GM23338 (cell line): ENCODE measurements at regions not wholly inside any gene's neighbourhood (a gene's known extent, or its start where the extent isn't known, plus 50 kb on each side); places are given as distances from the start of the nearest gene placed in this dataset.

Source experiments
- ATAC-seq: fragments of 200-7000 bp; cut with Tn5 transposase; 3 replicates; pipeline ENCODE4 v1.9.1; 2020
- DNase-seq: peaks from one replicate; pipeline ENCODE4 v3.0.0-alpha.2; 2015; ENCODE audit warnings: low spot score
- H2AFZ ChIP-seq: fragments of 200-600 bp; sonication (generic); 2 replicates; pipeline ENCODE4 v1.8.0; 2016; ENCODE audit warnings: antibody characterized with exemption, mild to moderate bottlenecking, moderate library complexity
- H3F3A ChIP-seq: fragments of 200-600 bp; sonication (generic); replicated peaks from 2 replicates; pipeline ENCODE4 v1.8.0; 2017; ENCODE audit warnings: antibody characterized with exemption, mixed run types, low read depth
- H3K27ac ChIP-seq: fragments of 200-600 bp; sonication (generic); 2 replicates; pipeline ENCODE4 v1.6.1; 2016; ENCODE audit warnings: low read depth
- H3K27me3 ChIP-seq: fragments of 200-600 bp; sonication (generic); 2 replicates; pipeline ENCODE4 v1.8.0; 2016; ENCODE audit warnings: mild to moderate bottlenecking, mixed run types, moderate library complexity; ENCODE audit not compliant: insufficient read depth
- H3K36me3 ChIP-seq: fragments of 200-600 bp; sonication (generic); 2 replicates; pipeline ENCODE4 v1.8.0; 2016; ENCODE audit warnings: mild to moderate bottlenecking; ENCODE audit not compliant: insufficient read depth
- H3K4me1 ChIP-seq: fragments of 200-600 bp; sonication (generic); 2 replicates; pipeline ENCODE4 v1.8.0; 2016; ENCODE audit warnings: mild to moderate bottlenecking, moderate library complexity; ENCODE audit not compliant: insufficient read depth
- H3K4me2 ChIP-seq: fragments of 200-600 bp; sonication (generic); 2 replicates; pipeline ENCODE4 v1.7.1; 2017; ENCODE audit warnings: mixed run types
- H3K4me3 ChIP-seq: fragments of 200-600 bp; sonication (generic); 2 replicates; pipeline ENCODE4 v1.6.1; 2016; ENCODE audit warnings: mixed run types
- H3K79me2 ChIP-seq: fragments of 200-600 bp; sonication (generic); replicated peaks from 2 replicates; pipeline ENCODE4 v1.8.0; 2017; ENCODE audit warnings: mild to moderate bottlenecking; ENCODE audit not compliant: insufficient read depth
- H3K9me2 ChIP-seq: fragments of 200-600 bp; sonication (generic); 2 replicates; pipeline ENCODE4 v1.8.0; 2017; ENCODE audit not compliant: insufficient read depth
- H4K20me1 ChIP-seq: fragments of 200-600 bp; sonication (generic); replicated peaks from 2 replicates; pipeline ENCODE4 v1.8.0; 2017; ENCODE audit warnings: mild to moderate bottlenecking; ENCODE audit not compliant: insufficient read depth
- H3K27ac Mint-ChIP-seq: 2 replicates; pipeline ENCODE4 v1.8.0; 2020; ENCODE audit warnings: inconsistent platforms, mild to moderate bottlenecking, moderate library complexity, mixed read lengths
- H3K27me3 Mint-ChIP-seq: 3 replicates; pipeline ENCODE4 v1.8.0; 2022; ENCODE audit warnings: low read depth, mild to moderate bottlenecking, moderate library complexity, mixed read lengths, inconsistent platforms; ENCODE audit not compliant: insufficient read depth, poor library complexity
- H3K36me3 Mint-ChIP-seq: 3 replicates; pipeline ENCODE4 v1.8.0; 2021; ENCODE audit warnings: low read depth, mild to moderate bottlenecking, inconsistent platforms, moderate library complexity, mixed read lengths
- H3K4me1 Mint-ChIP-seq: 3 replicates; pipeline ENCODE4 v1.8.0; 2020; ENCODE audit warnings: mild to moderate bottlenecking, inconsistent platforms, mixed read lengths
- H3K4me3 Mint-ChIP-seq: 3 replicates; pipeline ENCODE4 v1.8.0; 2021; ENCODE audit warnings: moderate library complexity, mild to moderate bottlenecking, inconsistent platforms, mixed read lengths
- H3K9me3 Mint-ChIP-seq: 3 replicates; pipeline ENCODE4 v1.8.0; 2020; ENCODE audit warnings: moderate library complexity, mild to moderate bottlenecking, inconsistent platforms, mixed read lengths
- CREB1 ChIP-seq: fragments of 250-450 bp; sonication (Bioruptor Pico); IDR thresholded peaks from 2 replicates; pipeline ENCODE4 v1.5.0; 2020; ENCODE audit warnings: low read depth, mild to moderate bottlenecking, moderate library complexity
- CTCF ChIP-seq, 2 experiments: fragments of 200-600 bp in 1 of 2; sonication (generic) in 1 of 2; conservative IDR thresholded peaks; 2 replicates each; pipeline versions ENCODE4 v1.5.1 to v1.6.1; 2016 to 2017; ENCODE audit warnings: antibody characterized with exemption in 2 of 2, low read depth in 2 of 2, mild to moderate bottlenecking in 2 of 2, moderate library complexity in 1 of 2
- ETS1 ChIP-seq: IDR thresholded peaks from 2 replicates; pipeline ENCODE4 v1.6.1; 2016; ENCODE audit warnings: antibody characterized with exemption
- EZH2 ChIP-seq: fragments of 200-600 bp; sonication (generic); IDR thresholded peaks from one replicate; pipeline ENCODE4 v1.8.0; 2017; ENCODE audit warnings: antibody characterized with exemption, mild to moderate bottlenecking, low read depth; ENCODE audit not compliant: unreplicated experiment
- EZH2phosphoT487 ChIP-seq: fragments of 200-600 bp; sonication (generic); IDR thresholded peaks from one replicate; pipeline ENCODE4 v1.8.1; 2018; ENCODE audit warnings: antibody characterized with exemption; ENCODE audit not compliant: unreplicated experiment
- JUNB ChIP-seq: IDR thresholded peaks from one replicate; pipeline ENCODE4 v1.6.1; 2016; ENCODE audit warnings: antibody characterized with exemption; ENCODE audit not compliant: unreplicated experiment
- NANOG ChIP-seq: IDR thresholded peaks from 2 replicates; pipeline ENCODE4 v1.6.1; 2016; ENCODE audit warnings: antibody characterized with exemption, borderline replicate concordance
- POLR2AphosphoS5 ChIP-seq: IDR thresholded peaks from 2 replicates; pipeline ENCODE4 v1.6.1; 2016; ENCODE audit warnings: antibody characterized with exemption, low read depth
- REST ChIP-seq: IDR thresholded peaks from one replicate; pipeline ENCODE4 v1.6.1; 2018; ENCODE audit warnings: antibody characterized with exemption; ENCODE audit not compliant: unreplicated experiment
- STAT1 ChIP-seq: IDR thresholded peaks from one replicate; pipeline ENCODE4 v1.6.1; 2016; ENCODE audit warnings: antibody characterized with exemption; ENCODE audit not compliant: unreplicated experiment
- ZNF114 ChIP-seq: fragments of 250-450 bp; sonication (Bioruptor Pico); IDR thresholded peaks from 2 replicates; pipeline ENCODE4 v1.5.0; 2020; ENCODE audit warnings: mild to moderate bottlenecking, moderate library complexity
- ZNF331 ChIP-seq: fragments of 250-450 bp; sonication (Bioruptor Pico); IDR thresholded peaks from 2 replicates; pipeline ENCODE4 v1.5.0; 2020; ENCODE audit warnings: low read depth, mild to moderate bottlenecking, moderate library complexity
- ZNF462 ChIP-seq: fragments of 250-450 bp; sonication (Bioruptor Pico); IDR thresholded peaks from 2 replicates; pipeline ENCODE4 v1.5.0; 2020; ENCODE audit warnings: mild to moderate bottlenecking, moderate library complexity

- no peak overlapping the region for H3K27ac Mint-ChIP-seq
- Histone ChIP-seq H3K36me3 (peaks cover 2% of the 10 kb centered on the region), H3K27ac (no peak overlapping the region), H3K4me3 (no peak overlapping the region), H3K27me3 (no peaks in the 10 kb centered on the region), H3K4me1 (no peaks in the 10 kb centered on the region), H3K9me2 (0 out of 2 replicates have a peak, but pooled peaks cover 9% of the 10 kb centered on the region), H3F3A (no peaks in the 10 kb centered on the region), H3K4me2 (no peak overlapping the region), H3K79me2 (no peaks in the 10 kb centered on the region), H4K20me1 (no peaks in the 10 kb centered on the region), H2AFZ (no peak overlapping the region)
- H3K36me3 Mint-ChIP-seq = peaks cover 23% of the 10 kb centered on the region
- H3K4me1 Mint-ChIP-seq = no peaks in the 10 kb centered on the region
- no peak for TF ChIP-seq POLR2AphosphoS5
- no peak for TF ChIP-seq JUNB
- no peak for TF ChIP-seq EZH2
- TF ChIP-seq STAT1 = no peak
- no peak for TF ChIP-seq CTCF (conservative IDR thresholded peaks at IDR 0.05; ENCODE audit: low read depth in 2 of 2)
- TF ChIP-seq ZNF114 (CRISPR knock-in tag) = no peak
- TF ChIP-seq REST = no peak
- TF ChIP-seq NANOG = no peak
- no peak for TF ChIP-seq ZNF331 (CRISPR knock-in tag)
- no peak for TF ChIP-seq ZNF462
- no peak for TF ChIP-seq EZH2phosphoT487
- TF ChIP-seq CREB1 (CRISPR knock-in tag) = no peak
- no peak for TF ChIP-seq ETS1
- peaks cover 39% of the 10 kb centered on the region for H3K9me3 Mint-ChIP-seq
- H3K4me3 Mint-ChIP-seq = no peak overlapping the region
- DNase-seq (no peak), ATAC-seq (no peak)
- no peaks in the 10 kb centered on the region for H3K27me3 Mint-ChIP-seq
Observed at GRCh38 chr14:98576463-98576862, 695.5 kb downstream of the BCL11B start.
